ENCODE measurements at regions not wholly inside any gene's neighbourhood (a gene's known extent, or its start where the extent isn't known, plus 50 kb on each side); places are given as distances from the start of the nearest gene placed in this dataset.

- TF ChIP-seq HNF1A (IDR thresholded peaks at IDR 0.05; ENCODE audit: low read depth) = no peak
- TF ChIP-seq HNF1A (CRISPR knock-in tag; IDR thresholded peaks at IDR 0.05; ENCODE audit: borderline replicate concordance) = peak; percentile 82; the same call in 1 of the 2 replicates
- TF ChIP-seq ZNF547 (CRISPR knock-in tag; IDR thresholded peaks at IDR 0.05) = peak; percentile 75
- TF ChIP-seq NFIB (CRISPR knock-in tag; IDR thresholded peaks at IDR 0.05; ENCODE audit: borderline replicate concordance) = no peak
- peak; percentile 87 for TF ChIP-seq STAG1 (CRISPR knock-in tag; IDR thresholded peaks at IDR 0.05)
- TF ChIP-seq ZFP90 (CRISPR knock-in tag; IDR thresholded peaks at IDR 0.05; ENCODE audit: borderline replicate concordance) = peak; percentile 81; the same call in 1 of the 2 replicates
- no peak for TF ChIP-seq ZFP62 (CRISPR knock-in tag; IDR thresholded peaks at IDR 0.05)
- no peak for TF ChIP-seq ZNF646 (CRISPR knock-in tag; IDR thresholded peaks at IDR 0.05)
- TF ChIP-seq ZXDC (CRISPR knock-in tag; IDR thresholded peaks at IDR 0.05) = no peak
- TF ChIP-seq RELA (CRISPR knock-in tag; IDR thresholded peaks at IDR 0.05) = no peak
- 0 out of 2 replicates have a peak, but pooled peaks have one; percentile 22 for TF ChIP-seq ZNF776 (CRISPR knock-in tag; IDR thresholded peaks at IDR 0.05)
- no peak for TF ChIP-seq PLSCR1 (CRISPR knock-in tag; IDR thresholded peaks at IDR 0.05; ENCODE audit: borderline replicate concordance)
- TF ChIP-seq THYN1 (CRISPR knock-in tag; IDR thresholded peaks at IDR 0.05; ENCODE audit: borderline replicate concordance, low read depth) = no peak
- peak; percentile 91 for TF ChIP-seq SAP130 (CRISPR knock-in tag; IDR thresholded peaks at IDR 0.05; ENCODE audit: low read depth)
- peak; percentile 89 for TF ChIP-seq REPIN1 (CRISPR knock-in tag; IDR thresholded peaks at IDR 0.05; ENCODE audit: borderline replicate concordance, low read depth)
These were observed 52.3 kb upstream of the ADGRF1 start (continued) for GRCh38 chr6:47094241-47094925.
